Gastroesophageal sphincter (tissue), 4 donors: ENCODE measurements at regions not wholly inside any gene's neighbourhood (a gene's known extent, or its start where the extent isn't known, plus 50 kb on each side); places are given as distances from the start of the nearest gene placed in this dataset.

Source experiments
- ATAC-seq: fragments of 150-250 bp; one replicate; pipeline ENCODE4 v1.9.1; 2016; ENCODE audit warnings: mild to moderate bottlenecking, moderate library complexity
- H3K27ac ChIP-seq, 4 donors: fragments of 200-600 bp; sonication (generic) in 3 of 4; 1 replicate in 3 of 4; 2 replicates in 1 of 4; pipeline ENCODE4 v1.5.1; 2016 to 2019
- H3K27me3 ChIP-seq: fragments of 200-600 bp; sonication (generic); one replicate; pipeline ENCODE4 v1.5.1; 2019
- H3K36me3 ChIP-seq, 2 donors: fragments of 200-600 bp; sonication (generic); one replicate each; pipeline ENCODE4 v1.5.1; 2019; ENCODE audit warnings: control low read depth in 1 of 2
- H3K4me1 ChIP-seq, 3 donors: fragments of 200-600 bp; sonication (generic); 1 replicate in 2 of 3; 2 replicates in 1 of 3; pipeline ENCODE4 v1.5.1; 2016 to 2019; ENCODE audit warnings: control low read depth in 2 of 3
- H3K4me3 ChIP-seq, 2 donors: fragments of 200-600 bp; sonication (generic); one replicate each; pipeline ENCODE4 v1.5.1; 2019; ENCODE audit warnings: mild to moderate bottlenecking in 1 of 2, moderate library complexity in 1 of 2
- H3K9me3 ChIP-seq, 3 donors: fragments of 200-600 bp; sonication (generic); one replicate each; pipeline ENCODE4 v1.5.1; 2017 to 2019; ENCODE audit warnings: control low read depth in 2 of 3
- EP300 ChIP-seq: sonication (generic); formaldehyde crosslinking; IDR thresholded peaks from one replicate; pipeline ENCODE4 v1.6.1; 2017; ENCODE audit warnings: antibody characterized with exemption, mild to moderate bottlenecking
- POLR2A ChIP-seq, 2 donors: fragments of 450-650 bp; IDR thresholded peaks; one replicate each; pipeline ENCODE4 v1.6.1; 2017; ENCODE audit warnings: antibody characterized with exemption in 2 of 2, mild to moderate bottlenecking in 2 of 2, moderate library complexity in 1 of 2
- POLR2AphosphoS5 ChIP-seq: sonication (generic); formaldehyde crosslinking; IDR thresholded peaks from one replicate; pipeline ENCODE4 v1.6.1; 2017; ENCODE audit warnings: antibody characterized with exemption
- WGBS, 2 donors: methylation state at CpG; one replicate each; pipeline ENCODE4 v1.1.5; 2018; ENCODE audit warnings: low coverage in 1 of 2; 5-methylcytosine and 5-hydroxymethylcytosine counted together
- TF ChIP-seq, protein P1 (sequence below), 4 experiments: fragments of 200-600 bp in 2 of 4; fragments of 450-650 bp in 2 of 4; sonication (generic) in 1 of 4; IDR thresholded peaks; one replicate each; pipeline ENCODE4 v1.5.1; 2017 to 2019; ENCODE audit warnings: antibody characterized with exemption in 4 of 4, mild to moderate bottlenecking in 2 of 4, moderate library complexity in 2 of 4

DNA sequence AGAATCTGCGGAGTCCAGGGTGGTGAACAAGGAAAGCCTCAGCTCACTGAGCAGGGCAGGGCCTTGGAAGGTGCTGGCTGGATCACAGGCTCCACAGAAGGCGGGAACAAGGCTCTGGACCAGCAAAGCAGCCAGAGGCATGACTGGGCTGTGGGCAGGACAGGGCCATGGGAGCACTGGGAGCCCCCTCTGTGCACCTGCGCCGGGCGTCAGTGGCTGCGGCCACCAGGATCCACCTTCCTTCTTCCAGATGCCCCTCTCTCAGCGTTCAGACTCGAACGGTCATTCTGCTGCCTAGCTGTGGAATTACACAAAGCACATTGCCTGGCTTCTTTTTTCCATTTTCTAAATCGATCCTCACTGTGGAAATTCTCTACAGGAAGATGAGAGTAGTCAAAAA is 621.2 kb downstream of the GALR1 start:
- Histone ChIP-seq H3K4me1 (no peaks in the 10 kb centered on the region), H3K36me3 (no peaks in the 10 kb centered on the region), H3K27ac (peak overlapping the region in 3 of 4 donors; percentile 7 to 29 (median 28)), H3K4me3 (no peak overlapping the region), H3K9me3 (no peaks in the 10 kb centered on the region), H3K27me3 (peaks cover 29% of the 10 kb centered on the region)
- WGBS, 2 donors = 71 to 93% methylated on average over 1 to 8 of the region's 10 CpGs
- no peak for ATAC-seq
- TF ChIP-seq POLR2AphosphoS5 (no peak), POLR2A (IDR thresholded peaks at IDR 0.05) (no peak)
- TF ChIP-seq, protein P1, sequence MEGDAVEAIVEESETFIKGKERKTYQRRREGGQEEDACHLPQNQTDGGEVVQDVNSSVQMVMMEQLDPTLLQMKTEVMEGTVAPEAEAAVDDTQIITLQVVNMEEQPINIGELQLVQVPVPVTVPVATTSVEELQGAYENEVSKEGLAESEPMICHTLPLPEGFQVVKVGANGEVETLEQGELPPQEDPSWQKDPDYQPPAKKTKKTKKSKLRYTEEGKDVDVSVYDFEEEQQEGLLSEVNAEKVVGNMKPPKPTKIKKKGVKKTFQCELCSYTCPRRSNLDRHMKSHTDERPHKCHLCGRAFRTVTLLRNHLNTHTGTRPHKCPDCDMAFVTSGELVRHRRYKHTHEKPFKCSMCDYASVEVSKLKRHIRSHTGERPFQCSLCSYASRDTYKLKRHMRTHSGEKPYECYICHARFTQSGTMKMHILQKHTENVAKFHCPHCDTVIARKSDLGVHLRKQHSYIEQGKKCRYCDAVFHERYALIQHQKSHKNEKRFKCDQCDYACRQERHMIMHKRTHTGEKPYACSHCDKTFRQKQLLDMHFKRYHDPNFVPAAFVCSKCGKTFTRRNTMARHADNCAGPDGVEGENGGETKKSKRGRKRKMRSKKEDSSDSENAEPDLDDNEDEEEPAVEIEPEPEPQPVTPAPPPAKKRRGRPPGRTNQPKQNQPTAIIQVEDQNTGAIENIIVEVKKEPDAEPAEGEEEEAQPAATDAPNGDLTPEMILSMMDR (IDR thresholded peaks at IDR 0.05) = no peak

DNA sequence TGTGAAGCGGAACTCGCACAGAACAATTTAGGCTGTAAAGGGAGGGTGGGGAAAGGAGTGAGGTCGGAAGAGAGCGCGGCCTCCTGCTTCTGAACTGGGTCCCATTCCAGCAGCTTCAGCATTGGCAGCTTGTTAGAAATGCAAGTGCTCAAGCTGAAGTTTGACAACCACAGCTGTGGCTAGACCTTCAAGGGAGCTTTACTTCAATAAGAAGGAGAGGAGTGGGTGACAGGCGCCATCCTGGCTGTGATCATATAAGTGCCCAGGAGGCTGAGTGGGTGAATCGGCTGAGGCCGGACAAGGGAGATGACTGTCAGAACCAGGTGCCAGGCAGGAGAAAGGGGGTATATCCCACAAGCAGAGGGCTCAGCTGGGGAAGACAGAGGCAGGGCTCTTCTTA is 622.5 kb downstream of the GALR1 start:
- 92 to 95% methylated on average over 5 to 6 of the region's 8 CpGs for WGBS, 2 donors
- no peaks in the 10 kb centered on the region for H3K4me1 ChIP-seq
- no peaks in the 10 kb centered on the region for H3K36me3 ChIP-seq
- ATAC-seq = no peak
- TF ChIP-seq, protein P1 (IDR thresholded peaks at IDR 0.05) = no peak
- no peak for TF ChIP-seq EP300
- no peak for TF ChIP-seq POLR2AphosphoS5
- no peak for TF ChIP-seq POLR2A (IDR thresholded peaks at IDR 0.05)
- H3K4me3 ChIP-seq = no peak overlapping the region
- H3K27me3 ChIP-seq = peaks cover 27% of the 10 kb centered on the region
- no peak overlapping the region for H3K27ac ChIP-seq
- no peaks in the 10 kb centered on the region for H3K9me3 ChIP-seq

DNA sequence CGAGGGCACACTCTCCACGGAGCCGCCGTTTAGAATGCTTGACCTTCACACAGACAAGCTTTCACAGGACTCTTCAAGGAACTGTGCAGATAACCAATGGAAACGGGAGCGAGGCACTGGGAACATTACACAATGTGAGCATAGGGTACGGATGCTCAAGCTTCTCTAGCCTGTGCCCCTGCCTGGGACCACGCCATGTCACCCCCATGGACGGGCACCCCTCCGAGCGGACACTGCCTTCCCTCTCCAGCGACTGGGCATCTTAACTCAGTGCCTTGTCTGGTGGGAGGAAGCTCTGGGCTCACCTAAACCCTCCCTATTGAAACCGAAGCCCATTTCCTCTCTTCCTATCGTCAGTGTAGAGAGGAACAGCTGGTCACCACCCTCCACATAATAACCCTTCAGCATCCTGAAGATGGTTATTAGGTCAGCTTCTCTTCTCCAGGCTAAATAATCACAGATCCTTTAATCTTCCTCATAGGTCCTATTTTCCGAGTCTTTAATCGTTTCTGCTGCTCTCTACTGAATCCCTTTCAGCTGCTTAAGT is 626.7 kb downstream of the GALR1 start:
- Histone ChIP-seq H3K4me1 (no peaks in the 10 kb centered on the region), H3K36me3 (no peaks in the 10 kb centered on the region), H3K27ac (no peak overlapping the region), H3K9me3 (no peaks in the 10 kb centered on the region), H3K4me3 (no peak overlapping the region), H3K27me3 (peaks cover 15% of the 10 kb centered on the region)
- no peak for ATAC-seq
- 68 to 77% methylated on average over 8 of the region's 16 CpGs for WGBS, 2 donors
- TF ChIP-seq, protein P1 (IDR thresholded peaks at IDR 0.05) = no peak
- TF ChIP-seq POLR2AphosphoS5 (no peak), POLR2A (IDR thresholded peaks at IDR 0.05) (no peak), EP300 (no peak)

DNA sequence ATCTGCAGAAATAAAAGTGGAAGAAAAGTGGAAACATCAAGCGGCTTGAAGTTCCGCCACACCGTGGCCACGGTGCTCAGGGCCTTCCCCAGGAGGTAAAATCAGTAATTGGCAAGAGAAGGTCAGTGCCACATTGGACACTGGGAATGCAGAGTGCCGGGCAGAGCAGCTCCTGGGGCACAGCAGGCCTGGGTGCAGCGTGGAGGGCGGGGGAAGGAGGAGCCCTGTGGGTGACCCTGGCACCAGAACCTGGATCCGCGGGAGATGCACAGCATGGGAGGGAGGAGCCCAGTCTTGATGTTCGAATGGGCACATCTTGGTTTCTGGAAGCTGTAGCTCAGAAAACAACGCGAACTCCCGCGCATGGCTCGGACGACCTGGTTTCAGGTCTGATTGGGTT is 630.2 kb downstream of the GALR1 start:
- no peak for TF ChIP-seq POLR2AphosphoS5
- Histone ChIP-seq H3K36me3 (no peaks in the 10 kb centered on the region), H3K27me3 (peaks cover 27% of the 10 kb centered on the region), H3K27ac (no peak overlapping the region), H3K4me1 (no peaks in the 10 kb centered on the region), H3K9me3 (peaks cover 0 to 6% (median 0%) of the 10 kb centered on the region in 3 donors), H3K4me3 (no peak overlapping the region)
- no peak for ATAC-seq
- WGBS, 2 donors = 75% methylated on average over 2 to 7 of the region's 16 CpGs

DNA sequence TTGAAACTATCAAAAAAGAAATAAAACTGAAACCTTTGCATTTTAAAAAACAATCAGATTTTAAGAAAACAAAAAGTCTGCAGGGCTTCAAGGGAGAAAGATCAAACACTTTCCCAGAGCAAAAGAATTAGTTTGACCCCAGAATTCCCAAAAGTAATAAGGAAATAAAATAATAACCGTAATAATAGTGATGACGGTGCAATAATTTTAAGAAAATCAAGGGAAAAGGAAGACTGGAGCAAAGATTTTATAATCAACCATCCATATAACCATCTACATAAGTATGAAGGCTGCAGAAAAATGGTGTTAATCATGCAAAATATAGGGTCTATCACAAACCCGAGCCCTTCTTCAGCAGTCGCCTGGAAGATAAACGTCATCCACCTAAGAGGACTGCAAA is 634.8 kb downstream of the GALR1 start:
- peaks cover 0 to 6% (median 0%) of the 10 kb centered on the region in 3 donors for H3K9me3 ChIP-seq
- 86 to 93% methylated on average over 3 to 5 of the region's 5 CpGs for WGBS, 2 donors
- H3K27me3 ChIP-seq = peaks cover 16% of the 10 kb centered on the region
- ATAC-seq = no peak
- no peaks in the 10 kb centered on the region for H3K4me1 ChIP-seq
- no peak overlapping the region for H3K27ac ChIP-seq
- H3K36me3 ChIP-seq = no peaks in the 10 kb centered on the region
- no peak overlapping the region for H3K4me3 ChIP-seq
- TF ChIP-seq EP300 (no peak), POLR2AphosphoS5 (no peak), POLR2A (IDR thresholded peaks at IDR 0.05) (no peak)
- TF ChIP-seq, protein P1 (IDR thresholded peaks at IDR 0.05) = no peak
